ENCODE measurements at regions not wholly inside any gene's neighbourhood (a gene's known extent, or its start where the extent isn't known, plus 50 kb on each side); places are given as distances from the start of the nearest gene placed in this dataset.

- CTCF ChIA-PET: no interaction called here
- H3K79me2 ChIP-seq (ENCODE audit: insufficient read depth, low read length): no peaks in the 10 kb centered on the region
- TF ChIP-seq CTCF (IDR thresholded peaks at IDR 0.05 in 2 of 3, conservative IDR thresholded peaks at IDR 0.05 in 1 of 3; ENCODE audit: borderline replicate concordance in 1 of 3, insufficient read depth in 1 of 3, low read depth in 2 of 3, low read length in 2 of 3) (no peak), SP1 (IDR thresholded peaks at IDR 0.05; ENCODE audit: low read depth) (no peak), ELF1 (IDR thresholded peaks at IDR 0.05; ENCODE audit: borderline replicate concordance, low read depth) (no peak), TCF7L2 (IDR thresholded peaks at IDR 0.05; ENCODE audit: borderline replicate concordance, extremely low read depth, insufficient read depth, insufficient read length) (no peak), EZH2phosphoT487 (IDR thresholded peaks at IDR 0.05; ENCODE audit: borderline replicate concordance) (no peak), EGR1 (IDR thresholded peaks at IDR 0.05; ENCODE audit: low read depth) (no peak), CEBPB (IDR thresholded peaks at IDR 0.05; ENCODE audit: low read depth) (no peak), RAD21 (IDR thresholded peaks at IDR 0.05; ENCODE audit: low read depth) (no peak), ZFX (IDR thresholded peaks at IDR 0.05) (no peak), SRF (IDR thresholded peaks at IDR 0.05; ENCODE audit: low read depth) (no peak)
- no peaks in the 10 kb centered on the region for H3K27me3 ChIP-seq (ENCODE audit: insufficient read depth, low read length)
- no peaks in the 10 kb centered on the region for H3K9me2 ChIP-seq (ENCODE audit: insufficient read depth)
- H2AFZ ChIP-seq (ENCODE audit: low read depth, low read length, poor library complexity, severe bottlenecking): no peak overlapping the region
- no peaks in the 10 kb centered on the region for H4K20me1 ChIP-seq (ENCODE audit: insufficient read depth)
- no peak overlapping the region for H3K4me3 ChIP-seq (replicated peaks in 1 of 2; ENCODE audit: low read depth in 1 of 2, low read length in 2 of 2)
- no peaks in the 10 kb centered on the region for H3K36me3 ChIP-seq (ENCODE audit: control insufficient read depth in 1 of 2, insufficient read depth in 2 of 2, low read length in 2 of 2)
- DNase-seq (ENCODE audit: low read depth, low spot score) (no peak), ATAC-seq (no peak)
- H3K27ac ChIP-seq (ENCODE audit: low read depth, low read length): no peak overlapping the region
- no TSS peak for BruUV-seq (replicated peaks)
- RAD21 ChIA-PET (ENCODE audit: low non-redundant PET in 1 of 2, low total read pairs in 2 of 2, uncharacterized antibody in 2 of 2, unreplicated experiment in 2 of 2): no interaction called here
- H3K9ac ChIP-seq (ENCODE audit: low read length): no peak overlapping the region
- no peaks in the 10 kb centered on the region for H3K4me1 ChIP-seq (ENCODE audit: control insufficient read depth in 1 of 2, insufficient read depth in 2 of 2, low read length in 2 of 2)
- POLR2A ChIA-PET: no interaction called here
- intact Hi-C loops (cut with micrococcal nuclease): no loop called here
- no peak overlapping the region for H3K4me2 ChIP-seq (ENCODE audit: low read length)
- H3K9me3 ChIP-seq (ENCODE audit: control insufficient read depth in 1 of 2, insufficient read depth in 1 of 2, low read depth in 1 of 2, low read length in 2 of 2): no peaks in the 10 kb centered on the region
These were observed 121.1 kb upstream of the HDGFL1 start for GRCh38 chr6:22448291-22448711.

GRCh38 chr6:22451962-22452361 is 117.4 kb upstream of the HDGFL1 start:
- POLR2A ChIA-PET: no interaction called here
- H3K27me3 ChIP-seq (ENCODE audit: insufficient read depth, low read length): no peaks in the 10 kb centered on the region
- H3K27ac ChIP-seq (ENCODE audit: low read depth, low read length): no peak overlapping the region
- H3K36me3 ChIP-seq (ENCODE audit: control insufficient read depth in 1 of 2, insufficient read depth in 2 of 2, low read length in 2 of 2): no peaks in the 10 kb centered on the region
- intact Hi-C loops (cut with micrococcal nuclease): no loop called here
- no peaks in the 10 kb centered on the region for H3K4me1 ChIP-seq (ENCODE audit: control insufficient read depth in 1 of 2, insufficient read depth in 2 of 2, low read length in 2 of 2)
- H3K4me2 ChIP-seq (ENCODE audit: low read length): no peak overlapping the region
- no peaks in the 10 kb centered on the region for H3K9me2 ChIP-seq (ENCODE audit: insufficient read depth)
- no peak overlapping the region for H3K9ac ChIP-seq (ENCODE audit: low read length)
- no peaks in the 10 kb centered on the region for H4K20me1 ChIP-seq (ENCODE audit: insufficient read depth)
- H3K9me3 ChIP-seq (ENCODE audit: control insufficient read depth in 1 of 2, insufficient read depth in 1 of 2, low read depth in 1 of 2, low read length in 2 of 2): no peaks in the 10 kb centered on the region
- H2AFZ ChIP-seq (ENCODE audit: low read depth, low read length, poor library complexity, severe bottlenecking): no peak overlapping the region
- no peak for ATAC-seq
- H3K79me2 ChIP-seq (ENCODE audit: insufficient read depth, low read length): no peaks in the 10 kb centered on the region
- no peak for DNase-seq (ENCODE audit: low read depth, low spot score)
- H3K4me3 ChIP-seq (replicated peaks in 1 of 2; ENCODE audit: low read depth in 1 of 2, low read length in 2 of 2): no peak overlapping the region
- RAD21 ChIA-PET (ENCODE audit: low non-redundant PET in 1 of 2, low total read pairs in 2 of 2, uncharacterized antibody in 2 of 2, unreplicated experiment in 2 of 2): no interaction called here
- no TSS peak for BruUV-seq (replicated peaks)
- CTCF ChIA-PET: no interaction called here
- TF ChIP-seq SRF (IDR thresholded peaks at IDR 0.05; ENCODE audit: low read depth): no peak
- TF ChIP-seq ELF1 (IDR thresholded peaks at IDR 0.05; ENCODE audit: borderline replicate concordance, low read depth): no peak
- TF ChIP-seq ZNF274 (IDR thresholded peaks at IDR 0.05; ENCODE audit: low read depth, low read length): no peak
- no peak for TF ChIP-seq POLR2AphosphoS5 (IDR thresholded peaks at IDR 0.05; ENCODE audit: low read depth, low read length)
- TF ChIP-seq POLR2A (IDR thresholded peaks at IDR 0.05; ENCODE audit: borderline replicate concordance, extremely low read depth, insufficient read depth, insufficient read length): no peak
- no peak for TF ChIP-seq MAX (IDR thresholded peaks at IDR 0.05)
- TF ChIP-seq FOSL1 (IDR thresholded peaks at IDR 0.05; ENCODE audit: low read depth): no peak
- TF ChIP-seq RAD21 (IDR thresholded peaks at IDR 0.05; ENCODE audit: low read depth): no peak
- no peak for TF ChIP-seq EGR1 (IDR thresholded peaks at IDR 0.05; ENCODE audit: low read depth)
- TF ChIP-seq SIN3A (IDR thresholded peaks at IDR 0.05; ENCODE audit: low read depth): no peak
- no peak for TF ChIP-seq ZFX (IDR thresholded peaks at IDR 0.05)
- no peak for TF ChIP-seq YY1 (IDR thresholded peaks at IDR 0.05; ENCODE audit: extremely low read depth, insufficient replicate concordance, low read depth, low read length)
- TF ChIP-seq EZH2 (IDR thresholded peaks at IDR 0.05): no peak
- no peak for TF ChIP-seq CEBPB (IDR thresholded peaks at IDR 0.05; ENCODE audit: low read depth)
- no peak for TF ChIP-seq EZH2phosphoT487 (IDR thresholded peaks at IDR 0.05; ENCODE audit: borderline replicate concordance)
- no peak for TF ChIP-seq CBX3 (IDR thresholded peaks at IDR 0.05; ENCODE audit: low read depth)
- no peak for TF ChIP-seq JUND (IDR thresholded peaks at IDR 0.05)
- no peak for TF ChIP-seq ATF3 (IDR thresholded peaks at IDR 0.05)

Measured in HCT116 (cell line).